Esophagus muscularis mucosa (tissue), 4 donors: ENCODE measurements at regions not wholly inside any gene's neighbourhood (a gene's known extent, or its start where the extent isn't known, plus 50 kb on each side); places are given as distances from the start of the nearest gene placed in this dataset.

ENCODE experiments used
- DNase-seq: peaks from one replicate; pipeline ENCODE4 v3.0.0-alpha.2; 2017; ENCODE audit errors: extremely low spot score
- H3K27ac ChIP-seq, 4 donors: fragments of 200-600 bp; sonication (generic); replicated peaks in 1 of 4; 1 replicate in 3 of 4; 2 replicates in 1 of 4; pipeline ENCODE4 v1.5.1; 2016 to 2019; ENCODE audit warnings: mild to moderate bottlenecking in 1 of 4
- H3K27me3 ChIP-seq, 4 donors: fragments of 200-600 bp; sonication (generic); one replicate each; pipeline versions ENCODE4 v1.5.1 to v1.6.0; 2016 to 2019
- H3K36me3 ChIP-seq, 4 donors: fragments of 200-600 bp; sonication (generic); one replicate each; pipeline ENCODE4 v1.5.1; 2016 to 2019
- H3K4me1 ChIP-seq, 4 donors: fragments of 200-600 bp; sonication (generic); one replicate each; pipeline ENCODE4 v1.5.1; 2016 to 2019
- H3K4me3 ChIP-seq, 4 donors: fragments of 200-600 bp; sonication (generic); 1 replicate in 2 of 4; 2 replicates in 2 of 4; pipeline ENCODE4 v1.5.1; 2016 to 2019; ENCODE audit warnings: mild to moderate bottlenecking in 4 of 4, moderate library complexity in 1 of 4
- H3K9me3 ChIP-seq, 4 donors: fragments of 200-600 bp; sonication (generic); 1 replicate in 3 of 4; 2 replicates in 1 of 4; pipeline ENCODE4 v1.5.1; 2016 to 2019
- CTCF ChIP-seq, 3 experiments: fragments of 200-600 bp in 2 of 3; fragments of 450-650 bp in 1 of 3; sonication (generic) in 2 of 3; IDR thresholded peaks; one replicate each; pipeline ENCODE4 v1.5.1; 2017 to 2019; ENCODE audit warnings: antibody characterized with exemption in 3 of 3, mild to moderate bottlenecking in 2 of 3, moderate library complexity in 1 of 3
- EP300 ChIP-seq: sonication (generic); formaldehyde crosslinking; IDR thresholded peaks from one replicate; pipeline ENCODE4 v1.6.1; 2017; ENCODE audit warnings: antibody characterized with exemption
- POLR2A ChIP-seq: fragments of 450-650 bp; IDR thresholded peaks from one replicate; pipeline ENCODE4 v1.6.1; 2017; ENCODE audit warnings: antibody characterized with exemption, moderate library complexity, mild to moderate bottlenecking, low read depth
- POLR2AphosphoS5 ChIP-seq, 2 donors: sonication (generic); formaldehyde crosslinking; IDR thresholded peaks; one replicate each; pipeline ENCODE4 v1.6.1; 2017; ENCODE audit warnings: antibody characterized with exemption in 2 of 2
- WGBS: methylation state at CpG from one replicate; pipeline ENCODE4 v1.1.5; 2018; 5-methylcytosine and 5-hydroxymethylcytosine counted together
- intact Hi-C: fragments of 100-400 bp; cut with DNase I; formaldehyde crosslinking; loops from one replicate; pipeline ENCODE4 v1.15.1; 2023

GRCh38 chr14:37968664-37969240, 239.0 kb upstream of the SSTR1 start:
- no peak for TF ChIP-seq EP300
- TF ChIP-seq POLR2AphosphoS5 (IDR thresholded peaks at IDR 0.05) = no peak
- no peak for TF ChIP-seq POLR2A
- no peak for TF ChIP-seq CTCF (IDR thresholded peaks at IDR 0.05)
- no peaks in the 10 kb centered on the region for H3K9me3 ChIP-seq
- intact Hi-C loops = no loop called here
- DNase-seq = no peak
- H3K4me1 ChIP-seq = peaks cover 0 to 7% (median 3%) of the 10 kb centered on the region in 4 donors
- H3K4me3 ChIP-seq = no peak overlapping the region
- 76% methylated on average over 3 of the region's 3 CpGs for WGBS
- H3K27ac ChIP-seq = no peak overlapping the region
- H3K27me3 ChIP-seq = no peaks in the 10 kb centered on the region
- H3K36me3 ChIP-seq = no peaks in the 10 kb centered on the region

GRCh38 chr14:37969511-37969979, 238.2 kb upstream of the SSTR1 start:
- TF ChIP-seq POLR2AphosphoS5 (IDR thresholded peaks at IDR 0.05) = no peak
- no peak for TF ChIP-seq EP300
- TF ChIP-seq POLR2A = no peak
- TF ChIP-seq CTCF (IDR thresholded peaks at IDR 0.05) = no peak
- no peak overlapping the region for H3K27ac ChIP-seq
- H3K9me3 ChIP-seq = no peaks in the 10 kb centered on the region
- no peaks in the 10 kb centered on the region for H3K27me3 ChIP-seq
- DNase-seq = no peak
- 52% methylated on average over 2 of the region's 2 CpGs for WGBS
- H3K4me1 ChIP-seq = peaks cover 0 to 8% (median 3%) of the 10 kb centered on the region in 4 donors
- H3K36me3 ChIP-seq = no peaks in the 10 kb centered on the region
- intact Hi-C loops = no loop called here
- H3K4me3 ChIP-seq = no peak overlapping the region

- no peaks in the 10 kb centered on the region for H3K9me3 ChIP-seq
- no peak overlapping the region for H3K4me3 ChIP-seq
- H3K27me3 ChIP-seq = no peaks in the 10 kb centered on the region
- H3K4me1 ChIP-seq = peaks cover 0 to 8% (median 3%) of the 10 kb centered on the region in 4 donors
- no peak for TF ChIP-seq POLR2AphosphoS5 (IDR thresholded peaks at IDR 0.05)
- no peaks in the 10 kb centered on the region for H3K36me3 ChIP-seq
- no peak for DNase-seq
- WGBS = 92% methylated on average over 4 of the region's 4 CpGs
- no peak overlapping the region for H3K27ac ChIP-seq
- intact Hi-C loops = no loop called here
Observed at GRCh38 chr14:37970696-37971095, 237.0 kb upstream of the SSTR1 start.

- Histone ChIP-seq H3K9me3 (peaks cover 0 to 4% (median 0%) of the 10 kb centered on the region in 4 donors), H3K27me3 (no peaks in the 10 kb centered on the region), H3K36me3 (no peaks in the 10 kb centered on the region), H3K27ac (no peak overlapping the region), H3K4me1 (peaks cover 0 to 8% (median 3%) of the 10 kb centered on the region in 4 donors), H3K4me3 (no peak overlapping the region)
- no peak for DNase-seq
- intact Hi-C loops = no loop called here
- 33% methylated on average over 7 of the region's 7 CpGs for WGBS
- TF ChIP-seq POLR2AphosphoS5 (IDR thresholded peaks at IDR 0.05) (no peak), POLR2A (no peak), CTCF (IDR thresholded peaks at IDR 0.05) (no peak), EP300 (no peak)
Observed at GRCh38 chr14:37972941-37973887, 234.5 kb upstream of the SSTR1 start.

DNA sequence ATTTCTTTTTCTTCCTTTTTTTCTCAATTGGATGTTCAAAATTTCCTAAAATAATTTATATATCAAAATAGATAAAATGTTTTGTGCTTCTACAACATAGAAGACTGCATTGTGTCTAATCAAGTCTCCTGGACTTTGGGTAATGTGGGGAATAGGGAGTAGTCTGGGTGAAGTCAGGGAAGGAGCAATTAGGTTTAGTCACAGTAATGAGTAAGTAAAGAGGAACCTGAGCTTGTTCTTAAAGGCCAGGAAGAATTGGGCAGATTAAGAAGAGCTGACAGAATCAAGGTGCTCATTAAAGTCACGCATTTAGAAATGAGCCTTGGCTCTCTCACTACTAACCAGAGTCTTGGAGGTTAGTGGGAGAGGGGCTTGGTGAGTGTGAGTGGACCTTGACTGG, 233.3 kb upstream of the SSTR1 start:
- H3K36me3 ChIP-seq = no peaks in the 10 kb centered on the region
- no peak for TF ChIP-seq POLR2AphosphoS5 (IDR thresholded peaks at IDR 0.05)
- peaks cover 0 to 8% (median 3%) of the 10 kb centered on the region in 4 donors for H3K4me1 ChIP-seq
- H3K9me3 ChIP-seq = peaks cover 0 to 5% (median 0%) of the 10 kb centered on the region in 4 donors
- H3K4me3 ChIP-seq = no peak overlapping the region
- no peak for DNase-seq
- H3K27ac ChIP-seq = no peak overlapping the region
- no peaks in the 10 kb centered on the region for H3K27me3 ChIP-seq
- intact Hi-C loops = no loop called here
- WGBS = 89% methylated on average over 1 of the region's 1 CpG
